Peyer's patch (tissue), 4 donors: ENCODE measurements at regions not wholly inside any gene's neighbourhood (a gene's known extent, or its start where the extent isn't known, plus 50 kb on each side); places are given as distances from the start of the nearest gene placed in this dataset.

Experiments used
- CTCF ChIP-seq, 6 experiments: fragments of 450-650 bp in 4 of 6; fragments of 200-600 bp in 2 of 6; sonication (generic) in 1 of 6; IDR thresholded peaks; one replicate each; pipeline ENCODE4 v1.5.1; 2017 to 2019; ENCODE audit warnings: antibody characterized with exemption in 6 of 6, mild to moderate bottlenecking in 3 of 6, moderate library complexity in 1 of 6
- POLR2A ChIP-seq, 2 donors: fragments of 450-650 bp; IDR thresholded peaks; one replicate each; pipeline ENCODE4 v1.5.1; 2017; ENCODE audit warnings: antibody characterized with exemption in 2 of 2, mild to moderate bottlenecking in 2 of 2, moderate library complexity in 2 of 2

DNA sequence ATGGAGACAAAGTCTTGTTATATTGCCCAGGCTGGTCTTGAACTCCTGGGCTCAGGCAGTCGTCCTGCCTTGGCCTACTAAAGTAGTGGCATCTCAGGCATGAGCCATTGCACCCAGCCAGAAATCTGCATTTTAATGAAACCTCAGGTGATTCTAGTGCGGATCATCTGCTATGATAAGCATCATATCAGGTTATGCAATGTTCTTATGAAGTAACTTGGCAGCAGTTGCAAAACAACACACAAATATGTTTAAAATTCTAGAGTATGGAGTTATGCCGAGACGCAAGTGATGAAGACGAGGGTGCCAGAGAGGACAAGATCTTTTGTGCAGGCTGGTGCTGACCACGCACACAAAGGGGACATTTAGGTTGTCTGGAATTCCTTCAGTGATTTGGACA is 153.2 kb upstream of the MEF2C start:
- no peak for TF ChIP-seq CTCF (IDR thresholded peaks at IDR 0.05)
- no peak for TF ChIP-seq POLR2A (IDR thresholded peaks at IDR 0.05)
